Astrocyte of the cerebellum (primary cell): ENCODE measurements at regions not wholly inside any gene's neighbourhood (a gene's known extent, or its start where the extent isn't known, plus 50 kb on each side); places are given as distances from the start of the nearest gene placed in this dataset.

Experiments used
- DNase-seq: peaks from one replicate; pipeline ENCODE4 v3.0.0-alpha.2; 2011; ENCODE audit warnings: low read depth
- H3K4me3 ChIP-seq: 2 replicates; pipeline ENCODE4 v1.5.1; 2011; ENCODE audit warnings: mild to moderate bottlenecking, low read depth, low read length, moderate library complexity
- in situ Hi-C: cut with HindIII; loops from 2 replicates; pipeline ENCODE4 v1.10.0; 2017; ENCODE audit warnings: low sequenced_read_pairs
- TF ChIP-seq, protein P1 (sequence below): IDR thresholded peaks from 2 replicates; pipeline ENCODE4 v1.5.1; 2012; ENCODE audit warnings: low read length, low read depth, moderate library complexity, mild to moderate bottlenecking; ENCODE audit errors: missing control alignments

DNA sequence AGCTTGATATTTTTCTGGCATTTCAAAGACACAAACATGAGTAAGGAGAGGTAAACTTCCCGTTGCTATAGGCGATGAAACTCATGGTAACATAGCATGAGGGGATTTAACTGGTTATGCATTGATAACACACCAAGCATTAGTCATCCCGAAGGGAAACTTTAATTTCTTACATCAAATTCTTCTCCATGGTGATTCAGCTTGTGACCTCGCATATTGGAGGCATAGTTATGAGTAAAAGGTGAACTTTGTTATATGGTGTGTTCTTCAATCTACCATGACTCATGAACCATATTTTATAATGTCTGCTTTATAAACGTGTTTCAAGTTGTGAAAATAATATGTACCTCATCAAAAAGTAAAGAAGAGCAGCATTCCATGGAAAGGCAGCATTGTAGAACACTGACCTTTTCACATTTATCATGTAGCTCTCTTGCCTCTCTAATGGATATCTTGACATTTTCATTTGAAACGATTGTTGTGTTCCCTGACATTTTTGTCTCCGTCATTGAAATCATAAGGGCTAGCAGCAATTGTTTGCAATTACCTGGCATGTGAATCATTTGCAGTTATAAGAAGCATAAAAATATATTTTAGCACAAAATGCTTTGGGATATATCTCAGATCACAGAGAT lies 491.8 kb downstream of the ANXA1 start:
- no peak overlapping the region for H3K4me3 ChIP-seq
- in situ Hi-C loops: no loop called here
- DNase-seq: peak; percentile 37
- TF ChIP-seq, protein P1, sequence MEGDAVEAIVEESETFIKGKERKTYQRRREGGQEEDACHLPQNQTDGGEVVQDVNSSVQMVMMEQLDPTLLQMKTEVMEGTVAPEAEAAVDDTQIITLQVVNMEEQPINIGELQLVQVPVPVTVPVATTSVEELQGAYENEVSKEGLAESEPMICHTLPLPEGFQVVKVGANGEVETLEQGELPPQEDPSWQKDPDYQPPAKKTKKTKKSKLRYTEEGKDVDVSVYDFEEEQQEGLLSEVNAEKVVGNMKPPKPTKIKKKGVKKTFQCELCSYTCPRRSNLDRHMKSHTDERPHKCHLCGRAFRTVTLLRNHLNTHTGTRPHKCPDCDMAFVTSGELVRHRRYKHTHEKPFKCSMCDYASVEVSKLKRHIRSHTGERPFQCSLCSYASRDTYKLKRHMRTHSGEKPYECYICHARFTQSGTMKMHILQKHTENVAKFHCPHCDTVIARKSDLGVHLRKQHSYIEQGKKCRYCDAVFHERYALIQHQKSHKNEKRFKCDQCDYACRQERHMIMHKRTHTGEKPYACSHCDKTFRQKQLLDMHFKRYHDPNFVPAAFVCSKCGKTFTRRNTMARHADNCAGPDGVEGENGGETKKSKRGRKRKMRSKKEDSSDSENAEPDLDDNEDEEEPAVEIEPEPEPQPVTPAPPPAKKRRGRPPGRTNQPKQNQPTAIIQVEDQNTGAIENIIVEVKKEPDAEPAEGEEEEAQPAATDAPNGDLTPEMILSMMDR: no peak

DNA sequence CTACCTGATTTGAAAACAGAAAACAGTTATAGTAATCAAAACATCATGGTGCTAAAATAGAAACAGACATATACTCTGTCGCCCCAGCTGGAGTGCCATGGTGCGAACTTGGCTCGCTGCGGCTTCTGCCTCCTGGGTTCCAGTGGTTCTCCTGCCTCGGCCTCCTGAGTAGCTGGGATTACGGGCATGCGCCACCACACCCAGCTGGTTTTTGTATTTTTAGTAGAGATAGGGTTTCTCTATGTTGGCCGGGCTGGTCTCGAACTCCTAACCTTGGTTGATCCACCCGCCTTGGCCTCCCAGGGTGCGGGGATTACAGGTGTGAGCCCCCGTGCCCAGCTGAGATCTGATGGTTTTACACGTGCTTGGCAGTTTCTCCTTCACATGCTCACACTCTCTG lies 495.9 kb downstream of the ANXA1 start:
- TF ChIP-seq, protein P1: no peak
- in situ Hi-C loops: no loop called here
- no peak overlapping the region for H3K4me3 ChIP-seq
- DNase-seq: no peak

DNA sequence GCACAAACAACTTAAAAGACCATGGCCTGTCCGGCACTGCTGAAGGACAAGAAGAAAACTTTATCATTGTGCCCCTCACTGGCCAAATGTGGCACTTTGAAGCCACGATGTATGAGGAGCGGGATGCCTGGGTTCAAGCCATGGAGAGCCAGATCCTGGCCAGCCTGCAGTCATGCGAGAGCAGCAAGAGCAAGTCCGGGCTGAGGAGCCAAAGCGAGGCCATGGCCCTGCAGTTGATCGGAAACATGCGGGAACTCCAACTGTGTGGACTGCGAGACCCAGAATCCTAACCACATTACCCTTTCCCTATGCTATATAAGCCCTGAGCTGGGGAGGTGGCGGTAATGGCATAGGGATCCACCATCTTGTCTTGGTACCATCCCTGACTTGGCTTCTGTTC lies 497.9 kb downstream of the ANXA1 start:
- no peak for DNase-seq
- in situ Hi-C loops: no loop called here
- TF ChIP-seq, protein P1: no peak
- no peak overlapping the region for H3K4me3 ChIP-seq

DNA sequence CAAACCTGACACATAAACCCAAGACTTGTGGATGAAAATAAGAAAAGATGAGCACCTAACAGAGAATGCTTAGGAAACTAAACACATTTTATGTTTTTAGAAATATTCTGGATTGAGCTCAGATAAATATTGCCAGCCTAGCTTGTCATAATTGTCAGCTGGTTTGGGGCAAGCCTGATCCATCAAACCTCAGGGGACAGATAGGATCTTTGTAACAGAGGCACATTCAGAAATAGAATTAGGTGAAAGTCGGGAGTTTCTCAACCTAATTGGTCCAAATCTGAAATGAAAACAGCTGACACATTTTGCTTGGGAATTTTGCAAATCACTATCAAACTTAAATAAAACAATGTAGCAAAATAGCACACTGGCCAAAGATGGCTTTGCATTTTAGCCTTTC lies 503.7 kb downstream of the ANXA1 start:
- in situ Hi-C loops: no loop called here

GRCh38 chr9:73655831-73656230 lies 504.2 kb downstream of the ANXA1 start:
- TF ChIP-seq, protein P1: no peak
- H3K4me3 ChIP-seq: no peak overlapping the region
- DNase-seq: no peak
- in situ Hi-C loops: no loop called here

More for the DNA sequence above, 503.7 kb downstream of the ANXA1 start:
- TF ChIP-seq, protein P1: no peak
- no peak overlapping the region for H3K4me3 ChIP-seq
- DNase-seq: no peak

- in situ Hi-C loops: no loop called here
- DNase-seq: no peak
- TF ChIP-seq, protein P1: no peak
- no peak overlapping the region for H3K4me3 ChIP-seq
Observed at GRCh38 chr9:73665253-73665652, 513.6 kb downstream of the ANXA1 start.
